ENCODE measurements at regions not wholly inside any gene's neighbourhood (a gene's known extent, or its start where the extent isn't known, plus 50 kb on each side); places are given as distances from the start of the nearest gene placed in this dataset.
"Not testable (repeated sequence)": the region's sequence is repeated elsewhere in the genome, so short reads cannot be mapped to it uniquely, and the experiment has no call there.

DNA sequence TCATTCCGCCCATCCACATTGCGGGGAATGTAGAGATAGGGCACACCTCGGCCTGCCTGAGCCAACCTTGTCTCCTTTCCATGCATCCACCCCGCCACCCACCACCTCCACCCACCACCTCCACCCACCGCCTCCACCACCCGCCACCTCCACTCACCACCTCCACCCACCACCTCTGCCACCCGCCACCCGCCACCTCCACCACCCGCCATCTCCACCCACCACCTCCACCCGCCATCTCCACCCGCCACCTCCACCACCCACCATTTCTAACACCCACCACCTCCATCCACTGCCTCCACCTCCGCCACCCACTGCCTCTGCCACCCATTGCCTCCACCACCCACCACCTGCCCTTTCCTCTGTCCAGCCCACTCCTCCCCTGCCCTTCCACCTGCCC, 78.4 kb downstream of the IGLL1 start:
- peak; percentile 63 for DNase-seq (ENCODE audit: low spot score)

DNA sequence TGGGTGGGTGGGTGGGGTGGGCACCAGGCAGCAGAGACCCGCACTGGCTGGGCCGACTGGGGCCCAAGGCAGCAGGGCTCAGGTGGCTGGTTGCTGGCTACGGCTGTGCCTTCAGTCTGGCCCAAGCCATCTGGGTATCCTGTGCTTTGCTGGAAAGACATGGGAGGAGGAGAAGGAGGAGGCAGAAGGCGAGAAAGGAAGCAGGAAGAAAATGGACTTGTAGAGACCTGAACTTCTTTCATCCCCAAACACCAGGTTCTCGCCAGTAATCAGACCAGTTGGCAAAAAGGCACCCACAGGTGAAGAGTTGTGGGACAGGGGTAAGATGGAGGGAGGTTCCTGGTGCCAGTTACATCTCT, 78.8 kb downstream of the IGLL1 start:
- DNase-seq (ENCODE audit: low spot score) = no peak

More for the DNA sequence above, 78.4 kb downstream of the IGLL1 start:
- intact Hi-C loops (cut with DNase I) = no loop called here

DNA sequence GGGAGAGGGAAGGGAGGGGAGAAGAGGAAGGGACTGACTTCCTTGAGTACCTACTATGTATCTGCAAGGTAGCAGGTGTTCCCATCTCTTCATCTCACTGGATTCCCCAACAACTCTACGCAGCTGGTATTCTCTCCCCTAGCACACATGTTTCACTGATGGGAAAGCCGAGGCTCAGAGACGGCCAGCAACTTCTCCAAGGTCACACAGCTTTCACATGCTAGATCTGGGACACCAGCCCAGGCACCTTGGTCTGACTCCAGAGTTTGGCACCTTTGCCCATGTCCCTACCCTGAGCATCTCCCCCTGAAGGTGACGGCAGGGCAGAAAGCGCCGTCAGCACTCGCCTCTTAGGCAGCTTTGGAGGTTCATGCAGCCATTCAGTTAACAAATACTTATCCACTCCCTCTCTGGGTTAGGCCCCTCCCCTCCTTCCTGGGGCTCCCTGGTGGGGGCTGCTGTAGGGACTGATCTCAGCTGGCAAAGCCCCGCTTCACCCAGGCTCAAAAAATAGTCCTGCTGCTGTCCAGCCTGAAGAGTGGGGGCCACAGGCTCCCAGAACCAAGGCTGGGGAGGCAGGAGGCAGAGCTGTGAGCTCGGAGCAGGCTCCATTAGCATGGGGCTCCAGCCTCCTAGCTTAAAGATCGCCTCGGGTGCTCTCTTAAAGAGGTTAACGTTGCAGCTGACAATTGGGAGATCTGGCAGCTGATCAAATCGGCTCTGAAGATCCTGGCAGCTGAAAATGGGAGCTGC, 79.4 kb downstream of the IGLL1 start:
- no peak for DNase-seq (ENCODE audit: low spot score)
- intact Hi-C loops (cut with DNase I) = no loop called here

More for the DNA sequence above, 78.8 kb downstream of the IGLL1 start:
- intact Hi-C loops (cut with DNase I) = no loop called here

DNA sequence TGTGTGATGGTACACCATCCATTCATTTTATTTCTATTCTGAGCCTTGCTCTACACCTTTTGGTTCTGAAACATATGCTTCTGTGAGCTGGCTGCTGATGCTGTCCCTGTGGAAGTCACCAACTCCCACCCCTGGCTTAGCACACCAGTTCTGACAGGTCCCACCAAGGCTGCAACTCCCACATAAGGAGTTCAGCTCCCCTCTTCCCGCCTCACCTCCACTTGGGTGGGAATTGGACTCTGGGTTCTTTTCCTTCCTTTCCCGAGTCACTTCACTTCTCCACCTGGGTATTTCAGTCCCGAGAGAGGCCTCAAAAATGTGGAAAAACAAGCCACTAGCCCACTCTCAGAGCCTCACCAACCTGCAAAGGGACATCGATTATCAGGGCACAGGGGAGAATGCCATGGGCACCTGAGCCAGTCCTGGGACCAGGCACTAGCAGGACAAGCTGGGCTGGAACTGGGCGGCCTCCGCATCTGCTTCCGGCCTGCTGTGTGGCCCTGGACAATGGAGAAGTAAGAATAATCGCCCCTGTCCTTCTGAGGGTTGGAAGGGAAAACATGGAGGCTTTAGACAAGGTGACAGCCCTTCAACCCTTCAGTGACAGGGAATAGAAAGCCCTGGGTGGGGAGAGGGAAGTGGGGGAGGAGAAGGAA, 80.1 kb downstream of the IGLL1 start:
- intact Hi-C loops (cut with DNase I) = no loop called here
- no peak for DNase-seq (ENCODE audit: low spot score)

DNA sequence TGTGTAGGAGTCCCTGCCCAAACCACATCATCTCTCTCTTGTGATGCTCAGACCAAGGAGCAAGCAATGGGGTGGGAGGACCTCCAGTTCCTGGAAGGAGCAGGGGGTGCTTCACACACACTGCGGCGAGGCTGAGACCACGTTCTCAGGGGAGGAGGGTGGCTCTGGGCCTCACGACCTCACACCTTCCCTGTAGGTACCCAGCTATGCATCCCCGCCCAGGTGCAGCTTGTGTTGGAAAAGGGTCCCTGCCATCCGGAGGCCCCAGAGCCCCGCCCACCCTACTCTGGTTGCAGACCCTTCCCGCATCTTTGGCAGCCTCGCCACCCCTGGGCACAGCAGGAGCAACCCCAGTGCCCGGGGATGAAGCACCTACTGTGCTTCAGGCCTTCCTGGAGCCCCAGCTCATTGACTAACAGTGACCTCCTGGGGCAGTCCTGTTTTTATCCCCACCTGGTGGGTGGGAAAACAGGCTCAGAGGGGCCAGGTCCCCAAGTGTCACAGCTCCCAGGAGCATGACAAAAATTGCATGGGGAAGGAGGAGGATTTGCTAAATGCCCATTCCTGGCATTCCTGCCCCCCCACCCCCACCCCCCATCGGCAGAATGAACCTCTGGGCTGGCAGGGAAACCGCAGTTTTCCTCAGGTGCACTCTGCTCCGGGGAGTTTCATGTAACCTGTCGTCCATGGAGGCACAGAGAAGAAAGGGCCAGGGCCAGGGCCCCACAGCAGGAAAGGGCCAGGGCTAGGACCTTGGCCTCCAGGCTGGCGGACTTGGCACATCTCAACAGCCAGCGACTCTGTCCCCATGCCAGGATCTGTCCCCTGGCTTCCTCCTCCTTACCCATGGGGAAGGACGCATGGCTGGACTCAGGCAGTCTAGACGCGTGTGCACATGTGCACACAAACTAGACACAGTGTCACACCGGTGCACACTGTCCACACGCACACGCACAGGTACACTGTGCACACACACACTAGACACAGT, 81.0 kb downstream of the IGLL1 start:
- intact Hi-C loops (cut with DNase I) = no loop called here
- peak; percentile 61 for DNase-seq (ENCODE audit: low spot score)

DNA sequence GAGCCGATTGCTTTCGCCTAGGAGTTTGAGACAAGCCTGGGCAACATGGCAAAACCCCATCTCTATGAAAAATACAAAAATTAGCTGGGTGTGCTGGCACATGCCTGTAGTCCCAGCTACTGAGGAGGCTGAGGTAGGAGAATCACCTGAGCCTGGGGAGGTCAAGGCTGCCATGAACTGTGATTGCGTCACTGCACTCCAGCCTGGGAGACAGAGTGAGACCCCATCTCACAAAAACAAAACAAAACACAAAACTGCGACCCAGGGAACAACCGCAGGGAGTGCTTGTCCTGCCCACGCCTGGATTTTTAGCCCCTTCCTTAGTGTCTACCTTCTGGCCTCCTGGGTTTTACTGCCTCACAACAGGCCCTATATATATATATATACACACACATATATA, 82.2 kb downstream of the IGLL1 start:
- DNase-seq (ENCODE audit: low spot score); intact Hi-C loops (cut with DNase I): not testable (repeated sequence)

DNA sequence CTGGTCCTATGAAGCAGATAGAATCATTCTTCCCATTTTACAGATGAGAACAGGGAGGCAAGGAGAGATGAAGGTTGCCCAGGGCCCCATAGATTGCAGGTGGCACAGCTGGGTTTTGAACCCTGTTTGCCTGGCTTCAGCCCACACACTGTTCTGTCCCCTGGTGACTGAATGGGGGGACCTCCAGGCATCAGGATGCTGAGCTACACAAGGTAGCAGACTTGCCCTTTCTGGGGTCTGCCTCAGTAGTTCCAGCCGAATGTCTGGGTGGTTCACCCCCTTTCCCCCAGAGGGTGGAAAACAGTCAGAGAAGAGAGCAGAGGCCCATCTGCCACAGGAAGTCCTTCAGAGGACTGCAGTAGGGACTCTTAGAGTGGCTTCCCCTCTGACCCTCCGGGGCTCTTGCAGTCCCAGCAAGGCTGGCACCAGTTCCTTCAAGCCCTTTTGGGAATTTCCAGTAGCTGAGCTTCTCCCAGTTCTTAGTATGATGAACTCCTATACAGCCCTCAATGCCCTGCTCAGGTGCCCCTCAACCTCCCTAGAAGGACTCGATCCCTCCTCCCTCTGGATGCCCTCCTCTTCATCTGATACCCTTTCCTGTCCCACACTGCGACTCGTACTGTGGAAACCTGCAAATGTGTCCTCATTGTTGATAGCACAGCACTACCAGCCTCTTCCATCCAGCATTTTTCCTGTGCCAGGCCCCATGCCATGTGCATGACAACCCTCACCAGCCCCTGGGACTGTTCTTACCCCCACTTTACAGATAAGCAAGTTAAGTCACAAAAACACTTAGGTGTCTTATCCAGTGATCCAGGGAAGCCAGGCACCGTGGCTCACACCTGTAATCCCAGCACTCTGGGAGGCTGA, 82.8 kb downstream of the IGLL1 start:
- DNase-seq (ENCODE audit: low spot score) = peak; percentile 61
- intact Hi-C loops (cut with DNase I) = no loop called here

DNA sequence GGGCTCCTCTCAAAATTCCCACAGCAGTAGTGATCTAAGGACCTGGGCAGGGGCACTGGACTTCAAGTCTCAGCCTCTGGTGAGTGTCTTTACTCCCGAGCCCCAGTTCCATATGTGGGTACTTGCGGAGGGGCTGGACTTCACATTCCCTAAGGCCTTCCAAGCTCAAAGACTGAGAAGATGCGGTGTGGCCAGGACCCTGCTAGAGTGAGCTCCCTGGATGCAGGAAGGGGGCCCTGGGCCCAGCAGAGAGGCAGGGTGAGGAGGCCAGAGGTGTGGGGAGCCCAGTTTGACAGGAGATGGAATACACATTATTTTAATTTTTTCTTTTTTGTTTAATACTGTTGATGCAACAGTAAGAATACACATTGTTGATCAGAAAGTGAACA, 83.7 kb downstream of the IGLL1 start:
- intact Hi-C loops (cut with DNase I) = no loop called here
- DNase-seq (ENCODE audit: low spot score) = peak; percentile 66

DNA sequence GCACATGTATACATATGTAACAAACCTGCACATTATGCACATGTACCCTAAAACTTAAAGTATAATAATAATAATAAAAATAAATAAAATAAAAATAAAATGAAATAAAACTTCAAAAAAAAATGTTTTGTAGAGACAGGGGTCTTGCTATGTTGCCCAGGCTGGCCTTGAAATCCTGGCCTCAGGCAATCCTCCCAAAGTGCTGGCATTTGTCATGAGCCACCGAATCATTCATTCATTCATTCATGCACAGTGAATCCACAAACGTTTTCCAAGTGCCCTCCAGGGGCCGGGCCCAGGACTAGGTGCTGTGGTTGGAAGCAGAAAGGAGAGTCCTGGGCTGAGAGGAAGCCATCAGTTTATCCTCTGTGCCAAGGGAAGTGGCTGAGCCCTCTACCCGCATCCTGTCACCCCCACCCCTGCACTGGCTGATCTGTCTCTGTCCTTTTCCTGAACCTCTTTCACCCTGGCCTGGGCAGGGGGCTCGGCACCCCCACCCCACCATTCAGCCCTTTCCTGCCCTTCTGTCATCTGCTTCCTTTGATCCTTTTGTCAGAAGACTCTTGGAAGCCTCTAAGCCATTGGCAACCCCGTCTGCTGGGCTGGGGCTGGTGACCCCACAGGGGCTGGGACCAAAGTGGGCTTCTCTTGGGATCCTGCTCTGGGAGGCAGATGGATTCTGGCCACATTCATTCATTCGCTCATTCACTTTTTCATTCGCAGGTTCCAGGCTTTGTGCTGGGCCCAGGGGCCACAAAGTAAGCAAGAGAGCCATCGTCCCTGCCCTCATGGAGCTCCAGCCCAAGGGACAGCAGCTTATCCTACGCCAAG, 84.3 kb downstream of the IGLL1 start:
- DNase-seq (ENCODE audit: low spot score) = no peak
- intact Hi-C loops (cut with DNase I) = no loop called here

DNA sequence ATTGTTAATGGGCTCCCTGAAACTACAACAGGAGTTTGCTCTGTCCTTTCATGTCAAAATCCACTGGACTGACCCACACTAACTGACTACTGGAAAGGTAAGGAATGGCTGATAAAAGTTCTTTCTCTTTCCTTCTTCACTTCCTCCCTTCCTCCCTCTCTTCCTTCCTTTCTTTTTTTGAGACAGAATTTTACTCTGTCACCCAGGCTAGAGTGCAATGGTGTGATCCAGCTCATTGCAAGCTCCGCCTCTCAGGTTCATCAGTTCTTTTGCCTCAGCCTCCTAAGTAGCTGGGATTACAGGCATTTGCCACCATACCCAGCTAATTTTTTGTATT, 85.2 kb downstream of the IGLL1 start:
- intact Hi-C loops (cut with DNase I) = no loop called here
- DNase-seq (ENCODE audit: low spot score) = no peak

DNA sequence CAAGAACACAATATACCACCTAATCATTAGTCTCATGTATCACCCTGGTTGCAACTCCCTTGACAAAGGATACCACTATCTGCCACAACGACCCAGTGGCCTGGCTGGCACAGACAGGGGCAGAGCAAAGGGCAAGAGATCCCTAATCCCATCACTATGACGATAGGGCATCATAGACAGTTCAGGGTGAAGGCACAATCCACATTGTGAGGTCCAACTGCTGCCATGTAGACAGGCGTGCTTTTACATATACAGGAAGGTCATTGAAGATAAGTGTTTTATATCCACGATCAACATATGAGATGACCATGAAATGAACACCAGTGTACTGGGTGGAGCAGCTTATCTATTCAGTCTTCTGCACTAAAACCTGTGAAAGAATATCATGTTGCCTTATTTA, 94.6 kb downstream of the IGLL1 start:
- DNase-seq (ENCODE audit: low spot score) = no peak
- intact Hi-C loops (cut with DNase I) = no loop called here

DNA sequence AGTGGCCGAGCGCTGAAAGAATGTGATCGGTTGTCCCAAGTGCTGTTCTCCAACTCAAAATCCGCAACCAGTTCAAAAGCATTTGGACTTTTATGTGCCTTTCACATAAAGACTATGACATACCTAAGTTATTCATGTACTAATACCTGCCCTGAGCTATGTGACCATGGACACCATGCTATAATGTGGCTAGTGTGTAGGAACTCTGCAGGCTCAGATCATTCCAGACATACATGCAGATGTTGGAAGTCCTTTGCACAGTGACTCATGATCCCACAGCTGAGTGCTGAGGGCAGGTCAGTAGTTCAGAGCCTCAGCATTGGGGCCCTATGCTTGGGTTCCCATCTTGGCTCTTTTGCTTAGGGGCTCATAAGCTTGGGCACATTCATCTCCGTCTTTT, 95.4 kb downstream of the IGLL1 start:
- intact Hi-C loops (cut with DNase I) = no loop called here
- no peak for DNase-seq (ENCODE audit: low spot score)

DNA sequence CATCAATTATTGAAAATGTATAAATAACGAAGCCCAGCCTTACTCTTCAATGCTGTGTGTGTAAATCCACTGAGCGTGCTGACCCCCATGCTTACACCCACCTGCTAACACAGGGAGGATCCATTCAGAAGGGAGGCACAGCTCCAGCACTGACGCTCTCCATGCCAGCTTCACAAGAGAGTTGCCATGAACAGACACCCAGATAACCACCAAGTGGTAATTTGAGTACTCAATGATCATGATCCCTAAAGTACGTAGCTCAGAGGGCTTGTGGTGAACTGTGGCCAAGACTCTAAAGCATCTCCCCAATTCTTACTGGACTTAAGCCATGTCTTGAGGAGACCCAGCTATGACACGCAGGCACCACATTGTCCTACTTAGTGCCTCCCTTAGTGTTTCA, 98.7 kb downstream of the IGLL1 start:
- intact Hi-C loops (cut with DNase I) = no loop called here
- no peak for DNase-seq (ENCODE audit: low spot score)

DNA sequence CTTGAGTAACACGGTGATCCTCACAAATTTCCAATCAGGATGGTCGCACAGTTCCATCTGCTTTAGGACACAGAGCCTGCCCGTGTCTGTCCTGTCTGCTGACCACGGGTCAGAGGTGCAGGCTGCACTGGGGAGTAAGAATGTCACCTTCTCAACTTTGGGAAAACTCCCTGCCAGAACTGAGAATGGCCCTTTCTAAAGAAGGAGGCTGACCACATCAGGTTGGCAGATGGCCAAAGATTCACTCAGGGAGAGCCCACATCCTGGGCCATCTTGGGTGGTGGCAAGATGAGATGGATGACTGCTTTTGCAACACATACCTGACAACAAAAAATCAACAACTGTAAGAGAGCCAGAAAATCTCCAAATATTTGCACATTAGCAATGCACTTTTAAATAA, 101.9 kb downstream of the IGLL1 start:
- intact Hi-C loops (cut with DNase I) = no loop called here
- DNase-seq (ENCODE audit: low spot score) = no peak

DNA sequence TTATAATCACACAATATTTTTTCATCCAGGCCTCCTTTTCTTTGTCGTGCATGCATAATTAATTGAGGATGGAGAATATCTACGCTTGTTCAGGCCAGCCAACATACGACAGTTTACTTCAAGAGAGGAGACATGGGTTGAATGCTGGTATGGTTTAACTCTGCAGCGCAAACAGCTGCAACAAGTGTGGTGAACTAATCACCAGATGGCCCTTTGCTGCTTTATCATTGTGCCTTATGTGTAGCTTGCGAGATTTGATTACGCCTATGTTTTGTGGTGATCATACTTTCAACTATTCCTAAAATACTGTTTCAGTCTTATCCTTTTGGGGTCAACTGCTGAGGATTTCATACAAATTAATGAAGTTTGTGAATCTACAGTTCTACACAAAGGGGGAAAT, 105.6 kb downstream of the IGLL1 start:
- DNase-seq (ENCODE audit: low spot score); intact Hi-C loops (cut with DNase I): not testable (repeated sequence)

DNA sequence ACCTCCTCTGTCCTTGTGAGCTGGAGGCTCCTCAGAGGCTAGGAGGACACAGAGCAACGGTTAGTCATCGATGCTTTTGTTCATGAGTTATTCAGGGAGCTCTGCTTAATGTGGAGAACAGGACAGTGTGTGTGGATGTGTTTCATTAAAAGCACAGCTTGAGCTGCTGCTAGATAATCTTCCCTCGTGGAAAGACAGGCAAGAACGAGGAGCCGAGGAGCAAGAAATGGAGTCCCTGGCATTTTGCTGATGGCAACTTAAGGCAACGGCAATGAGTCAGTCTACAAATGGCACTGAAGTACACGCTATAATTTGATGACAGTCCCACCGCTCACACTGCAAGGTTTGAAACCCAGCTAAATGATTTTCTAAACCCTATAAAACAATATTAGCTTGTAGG, 106.2 kb downstream of the IGLL1 start:
- no peak for DNase-seq (ENCODE audit: low spot score)
- intact Hi-C loops (cut with DNase I) = no loop called here

DNA sequence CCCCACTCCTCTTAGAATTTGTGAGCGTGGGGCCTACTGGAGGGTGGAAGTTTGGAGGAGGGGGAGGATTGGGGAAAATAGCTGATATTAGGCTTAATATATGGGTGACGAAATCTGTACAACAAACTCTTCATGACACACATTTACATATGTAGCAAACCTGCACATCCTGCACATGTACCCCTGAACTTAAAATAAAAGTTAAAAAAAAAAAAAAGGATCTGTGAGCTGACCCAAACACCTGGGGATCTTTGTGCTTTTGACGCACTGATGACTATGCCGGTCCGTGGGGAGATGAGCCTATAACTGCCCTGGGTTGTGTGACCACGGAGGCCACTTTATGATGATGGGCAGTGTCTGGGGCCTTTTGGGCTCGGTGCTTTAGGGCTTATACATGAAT, 107.7 kb downstream of the IGLL1 start:
- DNase-seq (ENCODE audit: low spot score); intact Hi-C loops (cut with DNase I): not testable (repeated sequence)

DNA sequence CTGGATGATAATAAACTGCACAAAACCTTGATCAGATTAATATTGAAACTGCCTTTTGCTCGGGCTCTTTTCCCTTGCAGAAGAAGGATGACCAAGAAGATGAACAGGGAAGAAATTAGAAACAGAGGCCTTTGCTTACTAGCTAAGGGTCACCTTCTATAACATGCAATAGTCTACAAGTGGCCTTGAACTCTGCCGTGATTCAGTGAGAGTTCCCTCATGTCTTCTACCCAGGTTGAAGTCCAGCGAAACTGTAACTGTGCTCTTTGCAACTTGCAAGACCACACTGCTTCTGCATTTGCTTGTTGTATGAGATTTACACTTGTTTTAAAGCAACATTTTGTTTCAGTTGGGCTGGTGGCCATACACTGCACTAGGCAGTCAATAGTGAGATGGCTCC, 108.4 kb downstream of the IGLL1 start:
- intact Hi-C loops (cut with DNase I) = no loop called here
- no peak for DNase-seq (ENCODE audit: low spot score)
